Sigmoid colon (tissue), 6 donors: ENCODE measurements at regions not wholly inside any gene's neighbourhood (a gene's known extent, or its start where the extent isn't known, plus 50 kb on each side); places are given as distances from the start of the nearest gene placed in this dataset.

Experiments
- DNase-seq: peaks from one replicate; pipeline ENCODE4 v3.0.0-alpha.2; 2019
- H3K27ac ChIP-seq, 4 donors: fragments of 200-600 bp; sonication (generic); one replicate each; pipeline ENCODE4 v1.5.1; 2016 to 2019; ENCODE audit warnings: mild to moderate bottlenecking in 1 of 4
- H3K27me3 ChIP-seq, 3 donors: fragments of 200-600 bp; sonication (generic); one replicate each; pipeline ENCODE4 v1.5.1; 2019; ENCODE audit warnings: mild to moderate bottlenecking in 1 of 3
- H3K36me3 ChIP-seq, 4 donors: fragments of 200-600 bp; sonication (generic); one replicate each; pipeline ENCODE4 v1.5.1; 2016 to 2019
- H3K4me1 ChIP-seq, 4 donors: fragments of 200-600 bp; sonication (generic); one replicate each; pipeline ENCODE4 v1.5.1; 2017 to 2019
- H3K4me3 ChIP-seq, 4 donors: fragments of 200-600 bp; sonication (generic); one replicate each; pipeline ENCODE4 v1.5.1; 2017 to 2019; ENCODE audit warnings: mild to moderate bottlenecking in 2 of 4, moderate library complexity in 1 of 4
- H3K9me3 ChIP-seq, 4 donors: fragments of 200-600 bp in 3 of 4; sonication (generic) in 3 of 4; one replicate each; pipeline versions ENCODE4 v1.5.1 to v1.6.1; 2013 to 2019
- EP300 ChIP-seq, 4 donors: sonication (generic); formaldehyde crosslinking; IDR thresholded peaks; one replicate each; pipeline ENCODE4 v1.6.1; 2017; ENCODE audit warnings: antibody characterized with exemption in 4 of 4
- POLR2A ChIP-seq, 2 donors: fragments of 450-650 bp; IDR thresholded peaks; one replicate each; pipeline ENCODE4 v1.6.1; 2016; ENCODE audit warnings: antibody characterized with exemption in 2 of 2, mild to moderate bottlenecking in 2 of 2, moderate library complexity in 2 of 2
- POLR2AphosphoS5 ChIP-seq, 4 donors: sonication (generic); formaldehyde crosslinking; IDR thresholded peaks; one replicate each; pipeline ENCODE4 v1.6.1; 2017; ENCODE audit warnings: antibody characterized with exemption in 4 of 4
- WGBS, 2 donors: extraction: QIAGEN DNeasy Blood & Tissue Kit; methylation state at CpG; one replicate each; pipeline ENCODE4 v1.1.7; 2013; 5-methylcytosine and 5-hydroxymethylcytosine counted together
- intact Hi-C: fragments of 100-400 bp; cut with DNase I; formaldehyde crosslinking; loops from one replicate; pipeline ENCODE4 v1.15.1; 2023
- TF ChIP-seq, protein P1 (sequence below), 4 experiments: fragments of 450-650 bp in 3 of 4; fragments of 200-600 bp in 1 of 4; IDR thresholded peaks; one replicate each; pipeline ENCODE4 v1.5.1; 2016 to 2019; ENCODE audit warnings: antibody characterized with exemption in 4 of 4, mild to moderate bottlenecking in 3 of 4, moderate library complexity in 2 of 4
- donor health status: healthy with polysubstance abuse.
- donor health status: healthy.

GRCh38 chr7:35992436-35992835 is 160.6 kb upstream of the EEPD1 start:
- no peak overlapping the region for H3K27ac ChIP-seq
- no peak for DNase-seq
- no peaks in the 10 kb centered on the region for H3K36me3 ChIP-seq
- no peak overlapping the region for H3K4me3 ChIP-seq
- WGBS, 2 donors, result 94 to 98% methylated on average over 1 of the region's 1 CpG
- H3K4me1 ChIP-seq, result peaks cover 0 to 15% (median 14%) of the 10 kb centered on the region in 4 donors
- no peaks in the 10 kb centered on the region for H3K27me3 ChIP-seq
- TF ChIP-seq POLR2AphosphoS5 (IDR thresholded peaks at IDR 0.05), result no peak
- TF ChIP-seq POLR2A (IDR thresholded peaks at IDR 0.05), result no peak
- TF ChIP-seq, protein P1, sequence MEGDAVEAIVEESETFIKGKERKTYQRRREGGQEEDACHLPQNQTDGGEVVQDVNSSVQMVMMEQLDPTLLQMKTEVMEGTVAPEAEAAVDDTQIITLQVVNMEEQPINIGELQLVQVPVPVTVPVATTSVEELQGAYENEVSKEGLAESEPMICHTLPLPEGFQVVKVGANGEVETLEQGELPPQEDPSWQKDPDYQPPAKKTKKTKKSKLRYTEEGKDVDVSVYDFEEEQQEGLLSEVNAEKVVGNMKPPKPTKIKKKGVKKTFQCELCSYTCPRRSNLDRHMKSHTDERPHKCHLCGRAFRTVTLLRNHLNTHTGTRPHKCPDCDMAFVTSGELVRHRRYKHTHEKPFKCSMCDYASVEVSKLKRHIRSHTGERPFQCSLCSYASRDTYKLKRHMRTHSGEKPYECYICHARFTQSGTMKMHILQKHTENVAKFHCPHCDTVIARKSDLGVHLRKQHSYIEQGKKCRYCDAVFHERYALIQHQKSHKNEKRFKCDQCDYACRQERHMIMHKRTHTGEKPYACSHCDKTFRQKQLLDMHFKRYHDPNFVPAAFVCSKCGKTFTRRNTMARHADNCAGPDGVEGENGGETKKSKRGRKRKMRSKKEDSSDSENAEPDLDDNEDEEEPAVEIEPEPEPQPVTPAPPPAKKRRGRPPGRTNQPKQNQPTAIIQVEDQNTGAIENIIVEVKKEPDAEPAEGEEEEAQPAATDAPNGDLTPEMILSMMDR (IDR thresholded peaks at IDR 0.05), result no peak
- TF ChIP-seq EP300 (IDR thresholded peaks at IDR 0.05), result no peak
- intact Hi-C loops, result no loop called here
- no peaks in the 10 kb centered on the region for H3K9me3 ChIP-seq

DNA sequence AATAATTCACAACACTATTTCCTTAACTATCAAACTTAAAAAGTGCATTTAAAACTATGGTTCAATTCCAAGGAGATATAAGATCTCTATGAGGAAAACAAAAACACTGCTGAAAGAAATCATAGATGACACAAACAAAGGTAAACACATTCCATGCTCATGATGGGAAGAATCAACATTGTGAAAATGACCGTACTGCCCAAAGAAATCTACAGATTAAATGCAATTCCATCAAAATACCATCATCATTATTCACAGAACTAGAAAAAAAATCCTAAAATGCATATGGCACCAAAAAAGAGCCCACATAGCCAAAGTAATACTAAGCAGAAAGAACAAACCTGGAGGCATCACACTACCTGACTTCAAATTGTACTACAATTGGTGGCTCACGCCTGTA is 159.9 kb upstream of the EEPD1 start:
- Histone ChIP-seq H3K27me3 (no peaks in the 10 kb centered on the region), H3K4me3 (no peak overlapping the region), H3K36me3 (no peaks in the 10 kb centered on the region), H3K27ac (no peak overlapping the region), H3K4me1 (peaks cover 0 to 12% (median 12%) of the 10 kb centered on the region in 4 donors), H3K9me3 (no peaks in the 10 kb centered on the region)
- intact Hi-C loops, result no loop called here
- DNase-seq, result no peak
- 92 to 95% methylated on average over 2 of the region's 2 CpGs for WGBS, 2 donors
- TF ChIP-seq EP300 (IDR thresholded peaks at IDR 0.05) (no peak), POLR2A (IDR thresholded peaks at IDR 0.05) (no peak), POLR2AphosphoS5 (IDR thresholded peaks at IDR 0.05) (no peak)
- TF ChIP-seq, protein P1 (IDR thresholded peaks at IDR 0.05), result no peak

DNA sequence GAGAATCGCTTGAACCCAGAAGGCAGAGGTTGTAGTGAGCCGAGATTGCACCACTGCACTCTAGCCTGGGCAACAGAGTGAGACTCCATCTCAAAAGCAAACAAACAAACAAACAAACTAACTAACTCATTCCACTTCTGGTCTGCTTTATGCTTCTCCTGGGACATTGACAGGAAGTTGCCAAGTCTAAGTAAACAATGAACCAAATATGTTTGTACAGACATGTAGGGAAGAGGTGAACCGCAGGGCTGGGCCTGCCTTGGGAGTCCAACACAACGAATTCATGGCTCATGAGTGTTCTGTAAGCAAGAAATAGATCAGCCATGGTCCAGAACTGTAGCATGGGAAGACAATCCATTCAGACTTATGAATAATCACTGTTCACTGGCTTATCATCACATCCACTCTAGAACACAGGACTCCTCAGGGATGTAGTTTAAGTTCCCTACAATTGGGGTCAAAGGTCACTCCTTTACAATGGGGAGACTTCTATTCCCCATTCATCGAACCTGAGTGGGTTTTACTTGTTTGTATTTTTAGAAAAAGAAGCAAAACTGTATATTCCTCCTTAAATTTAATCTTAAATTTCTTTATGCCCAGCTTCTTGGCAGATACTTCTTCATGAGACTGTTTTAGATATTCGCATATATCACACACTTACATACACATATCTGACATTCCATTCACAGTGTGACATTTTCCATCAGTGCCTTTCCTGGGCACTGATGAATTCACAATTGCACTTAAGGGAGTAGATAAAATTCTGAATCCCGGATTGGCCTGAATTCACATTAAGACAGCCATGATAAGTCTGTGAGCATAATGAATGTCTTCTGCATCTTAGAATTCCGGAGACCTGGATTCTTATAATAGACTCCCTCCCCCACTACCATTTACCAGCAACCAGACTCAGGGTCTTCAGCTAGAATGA is 159.1 kb upstream of the EEPD1 start:
- no peaks in the 10 kb centered on the region for H3K27me3 ChIP-seq
- H3K4me1 ChIP-seq, result peaks cover 0 to 4% (median 3%) of the 10 kb centered on the region in 4 donors
- WGBS, 2 donors, result 59 to 83% methylated on average over 8 of the region's 8 CpGs
- H3K9me3 ChIP-seq, result no peaks in the 10 kb centered on the region
- H3K36me3 ChIP-seq, result no peaks in the 10 kb centered on the region
- TF ChIP-seq, protein P1 (IDR thresholded peaks at IDR 0.05), result no peak
- TF ChIP-seq POLR2AphosphoS5 (IDR thresholded peaks at IDR 0.05) (no peak), EP300 (IDR thresholded peaks at IDR 0.05) (no peak), POLR2A (IDR thresholded peaks at IDR 0.05) (no peak)
- H3K27ac ChIP-seq, result no peak overlapping the region
- no peak for DNase-seq
- no peak overlapping the region for H3K4me3 ChIP-seq
- intact Hi-C loops, result no loop called here

- 87 to 94% methylated on average over 4 of the region's 4 CpGs for WGBS, 2 donors
- Histone ChIP-seq H3K9me3 (no peaks in the 10 kb centered on the region), H3K27me3 (no peaks in the 10 kb centered on the region), H3K4me3 (no peak overlapping the region), H3K36me3 (no peaks in the 10 kb centered on the region), H3K4me1 (no peaks in the 10 kb centered on the region), H3K27ac (no peak overlapping the region)
- intact Hi-C loops, result no loop called here
- no peak for DNase-seq
- TF ChIP-seq, protein P1 (IDR thresholded peaks at IDR 0.05), result no peak
- no peak for TF ChIP-seq POLR2AphosphoS5 (IDR thresholded peaks at IDR 0.05)
- no peak for TF ChIP-seq EP300 (IDR thresholded peaks at IDR 0.05)
- TF ChIP-seq POLR2A (IDR thresholded peaks at IDR 0.05), result no peak
Observed at GRCh38 chr7:35995334-35995733, 157.7 kb upstream of the EEPD1 start.
